Thyroid gland (tissue), 4 donors: ENCODE measurements at regions not wholly inside any gene's neighbourhood (a gene's known extent, or its start where the extent isn't known, plus 50 kb on each side); places are given as distances from the start of the nearest gene placed in this dataset.

Experiments
- DNase-seq, 2 donors: peaks; one replicate each; pipeline ENCODE4 v3.0.0-alpha.2; 2019
- H3K27ac ChIP-seq, 3 donors: fragments of 200-600 bp; sonication (generic); 1 replicate in 2 of 3; 2 replicates in 1 of 3; pipeline ENCODE4 v1.5.1; 2016 to 2019; ENCODE audit warnings: mild to moderate bottlenecking in 1 of 3, moderate library complexity in 1 of 3
- H3K27me3 ChIP-seq: fragments of 200-600 bp; sonication (generic); one replicate; pipeline ENCODE4 v1.5.1; 2019
- H3K36me3 ChIP-seq, 2 donors: fragments of 200-600 bp; sonication (generic); one replicate each; pipeline ENCODE4 v1.5.1; 2016 to 2019
- H3K4me1 ChIP-seq, 2 donors: fragments of 200-600 bp; sonication (generic); one replicate each; pipeline ENCODE4 v1.5.1; 2017 to 2019
- H3K4me3 ChIP-seq, 3 donors: fragments of 200-600 bp; sonication (generic); replicated peaks in 1 of 3; 1 replicate in 2 of 3; 2 replicates in 1 of 3; pipeline ENCODE4 v1.5.1; 2016; ENCODE audit warnings: mild to moderate bottlenecking in 1 of 3
- H3K9me3 ChIP-seq: fragments of 200-600 bp; sonication (generic); one replicate; pipeline ENCODE4 v1.5.1; 2017
- CTCF ChIP-seq, 6 experiments: fragments of 200-600 bp in 3 of 6; fragments of 450-650 bp in 3 of 6; sonication (generic) in 3 of 6; IDR thresholded peaks; one replicate each; pipeline ENCODE4 v1.5.1; 2016 to 2019; ENCODE audit warnings: antibody characterized with exemption in 6 of 6, mild to moderate bottlenecking in 2 of 6, inconsistent platforms in 1 of 6, moderate library complexity in 1 of 6
- POLR2A ChIP-seq, 2 donors: fragments of 450-650 bp; IDR thresholded peaks; one replicate each; pipeline ENCODE4 v1.6.1; 2017; ENCODE audit warnings: antibody characterized with exemption in 2 of 2, mild to moderate bottlenecking in 2 of 2, moderate library complexity in 1 of 2
- WGBS, 2 donors: methylation state at CpG; one replicate each; pipeline ENCODE4 v1.1.5; 2017; 5-methylcytosine and 5-hydroxymethylcytosine counted together
- intact Hi-C: fragments of 100-400 bp; cut with DNase I; formaldehyde crosslinking; loops from one replicate; pipeline ENCODE4 v1.15.1; 2023

GRCh38 chr11:92123540-92123939, 101.1 kb upstream of the FAT3 start:
- no peaks in the 10 kb centered on the region for H3K4me1 ChIP-seq
- H3K27ac ChIP-seq: no peak overlapping the region
- H3K9me3 ChIP-seq: no peaks in the 10 kb centered on the region
- no peak for TF ChIP-seq POLR2A (IDR thresholded peaks at IDR 0.05)
- TF ChIP-seq CTCF (IDR thresholded peaks at IDR 0.05): no peak
- H3K4me3 ChIP-seq: no peak overlapping the region
- H3K36me3 ChIP-seq: no peaks in the 10 kb centered on the region
- H3K27me3 ChIP-seq: no peaks in the 10 kb centered on the region
- intact Hi-C loops: no loop called here
- 68 to 80% methylated on average over 1 of the region's 1 CpG for WGBS, 2 donors
- DNase-seq: no peak

- H3K4me1 ChIP-seq: no peaks in the 10 kb centered on the region
- H3K27me3 ChIP-seq: no peaks in the 10 kb centered on the region
- no peak overlapping the region for H3K27ac ChIP-seq
- WGBS, 2 donors: 55 to 59% methylated on average over 1 of the region's 1 CpG
- no peak for DNase-seq
- H3K4me3 ChIP-seq: no peak overlapping the region
- H3K9me3 ChIP-seq: no peaks in the 10 kb centered on the region
- H3K36me3 ChIP-seq: no peaks in the 10 kb centered on the region
- TF ChIP-seq POLR2A (IDR thresholded peaks at IDR 0.05) (no peak), CTCF (IDR thresholded peaks at IDR 0.05) (no peak)
- intact Hi-C loops: no loop called here
Observed at GRCh38 chr11:92122561-92122960, 102.1 kb upstream of the FAT3 start.

DNA sequence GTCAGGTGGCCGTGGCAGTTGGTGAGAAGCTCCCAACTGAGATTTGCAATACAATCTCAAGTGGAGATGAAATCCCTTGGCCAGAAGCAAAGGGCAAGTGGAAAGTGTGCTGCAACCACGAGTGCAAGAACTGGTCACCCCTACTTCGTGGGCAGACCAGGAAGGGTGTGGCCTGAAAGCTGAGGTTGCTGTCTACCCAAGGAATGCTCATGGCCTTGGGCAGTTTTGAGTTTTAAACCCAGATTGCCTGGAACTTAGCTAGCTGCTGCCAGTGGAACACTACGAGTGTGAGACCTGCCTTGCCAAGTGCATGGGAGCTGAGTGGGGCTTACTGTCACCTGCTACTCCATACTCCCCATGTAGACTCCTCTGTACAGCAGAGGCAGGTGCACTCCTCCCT, 113.3 kb upstream of the FAT3 start:
- Histone ChIP-seq H3K36me3 (no peaks in the 10 kb centered on the region), H3K4me3 (no peak overlapping the region), H3K27ac (no peak overlapping the region), H3K27me3 (no peaks in the 10 kb centered on the region), H3K9me3 (no peaks in the 10 kb centered on the region), H3K4me1 (no peaks in the 10 kb centered on the region)
- TF ChIP-seq CTCF (IDR thresholded peaks at IDR 0.05) (no peak), POLR2A (IDR thresholded peaks at IDR 0.05) (no peak)
- 60 to 73% methylated on average over 4 of the region's 4 CpGs for WGBS, 2 donors
- DNase-seq: no peak
- intact Hi-C loops: no loop called here

- 68 to 76% methylated on average over 1 of the region's 1 CpG for WGBS, 2 donors
- Histone ChIP-seq H3K27me3 (no peaks in the 10 kb centered on the region), H3K4me1 (no peaks in the 10 kb centered on the region), H3K4me3 (no peak overlapping the region), H3K36me3 (no peaks in the 10 kb centered on the region), H3K27ac (no peak overlapping the region), H3K9me3 (no peaks in the 10 kb centered on the region)
- no peak for DNase-seq
- intact Hi-C loops: no loop called here
- TF ChIP-seq CTCF (IDR thresholded peaks at IDR 0.05) (no peak), POLR2A (IDR thresholded peaks at IDR 0.05) (no peak)
Observed at GRCh38 chr11:92109466-92109865, 115.2 kb upstream of the FAT3 start.

DNA sequence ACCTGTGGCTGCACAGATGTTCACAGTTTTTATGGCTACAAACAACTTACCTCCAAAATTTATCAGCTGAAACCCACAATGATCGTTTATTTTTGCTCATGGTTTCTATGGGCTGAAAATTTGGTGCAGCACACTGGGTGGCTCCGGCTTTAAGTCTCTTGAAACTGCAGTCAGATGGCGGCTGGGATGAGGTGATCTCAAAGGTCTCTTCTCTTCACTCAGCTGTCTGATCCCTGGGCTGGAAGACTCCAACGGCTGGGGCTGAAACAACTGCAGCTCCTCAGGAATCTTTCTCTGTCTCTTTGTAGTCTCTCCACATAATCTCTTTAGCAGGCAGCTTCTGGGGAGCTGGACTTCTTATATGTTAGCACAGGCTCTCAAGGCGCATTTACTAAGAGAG, 117.3 kb upstream of the FAT3 start:
- TF ChIP-seq CTCF (IDR thresholded peaks at IDR 0.05) (no peak), POLR2A (IDR thresholded peaks at IDR 0.05) (no peak)
- Histone ChIP-seq H3K27ac (no peak overlapping the region), H3K36me3 (no peaks in the 10 kb centered on the region), H3K27me3 (no peaks in the 10 kb centered on the region), H3K9me3 (no peaks in the 10 kb centered on the region), H3K4me1 (no peaks in the 10 kb centered on the region), H3K4me3 (no peak overlapping the region)
- intact Hi-C loops: no loop called here
- WGBS, 2 donors: 76 to 81% methylated on average over 5 of the region's 5 CpGs
- DNase-seq: no peak
